GM13976 (cell line): ENCODE measurements at regions not wholly inside any gene's neighbourhood (a gene's known extent, or its start where the extent isn't known, plus 50 kb on each side); places are given as distances from the start of the nearest gene placed in this dataset.

Experiments used
- DNase-seq: peaks from one replicate; pipeline ENCODE4 v3.0.0; 2012; ENCODE audit warnings: low spot score
- CTCF ChIP-seq: IDR thresholded peaks from 2 replicates; pipeline ENCODE4 v1.5.1; 2012; ENCODE audit warnings: borderline replicate concordance, mild to moderate bottlenecking; ENCODE audit not compliant: insufficient read depth; ENCODE audit errors: extremely low read depth, missing control alignments, control extremely low read depth
- in situ Hi-C: fragments of 300-500 bp; cut with MboI; formaldehyde crosslinking; loops from one replicate; pipeline ENCODE4 v1.12.0; 2022; ENCODE audit warnings: low sequenced_read_pairs, mixed read lengths, inconsistent platforms; ENCODE audit not compliant: unreplicated experiment

- no peak for DNase-seq
- no peak for TF ChIP-seq CTCF
- in situ Hi-C loops: no loop called here
These were observed 748.9 kb upstream of the ADGRB3 start for GRCh38 chr6:67886036-67886707.

GRCh38 chr6:67885081-67886033 is 749.7 kb upstream of the ADGRB3 start:
- no peak for DNase-seq
- in situ Hi-C loops: no loop called here
- no peak for TF ChIP-seq CTCF

GRCh38 chr6:67884442-67884841 is 750.6 kb upstream of the ADGRB3 start:
- in situ Hi-C loops: no loop called here
- no peak for TF ChIP-seq CTCF

GRCh38 chr6:67883500-67884366 is 751.3 kb upstream of the ADGRB3 start:
- in situ Hi-C loops: no loop called here
- no peak for DNase-seq

More at GRCh38 chr6:67884442-67884841, 750.6 kb upstream of the ADGRB3 start:
- no peak for DNase-seq

GRCh38 chr6:67882436-67883311 is 752.4 kb upstream of the ADGRB3 start:
- in situ Hi-C loops: no loop called here
- TF ChIP-seq CTCF: no peak
- no peak for DNase-seq

More at GRCh38 chr6:67883500-67884366, 751.3 kb upstream of the ADGRB3 start:
- no peak for TF ChIP-seq CTCF
